K562 (cell line): ENCODE measurements at regions not wholly inside any gene's neighbourhood (a gene's known extent, or its start where the extent isn't known, plus 50 kb on each side); places are given as distances from the start of the nearest gene placed in this dataset.

Experiments used
- ATAC-seq: fragments of 200-7000 bp; cut with Tn5 transposase; 3 replicates; pipeline ENCODE4 v1.9.1; 2020; ENCODE audit warnings: moderate library complexity
- BruUV-seq: library from RNA; stranded (reverse); fragments of 400-500 nt; replicated peaks from 2 replicates; lab custom pipeline; 2021; lab: Mats Ljungman, UMichigan
- CTCF ChIA-PET: fragments of 300-600 bp; formaldehyde crosslinking; extraction: SDS; loops from one replicate; lab custom pipeline; 2021; ENCODE audit warnings: low intra/inter-chr PET ratio; lab: Yijun Ruan, JAX
- POLR2A ChIA-PET: fragments of 300-600, 350-650 bp; sonication (Branson Sonifier 250); formaldehyde crosslinking; extraction: SDS; loops from one replicate; lab custom pipeline; 2021; ENCODE audit warnings: antibody characterized with exemption, inconsistent platforms; lab: Yijun Ruan, JAX
- DNase-seq, 4 experiments: peaks; one replicate each; pipeline versions ENCODE4 v3.0.0 to v3.0.0-alpha.2; 2011 to 2018; ENCODE audit warnings: low spot score in 3 of 4, mixed read lengths in 3 of 4; ENCODE audit errors: extremely low read depth in 1 of 4
- FAIRE-seq: peaks from 2 replicates; lab custom pipeline; 2011; peaks lifted over from hg19 to GRCh38; lab: Jason Lieb, UNC
- H2AFZ ChIP-seq: 2 replicates; pipeline ENCODE4 v1.6.0; 2011; ENCODE audit warnings: low read depth, low read length, control low read depth, inconsistent platforms
- H3K27ac ChIP-seq: fragments of 200-600 bp; 3 replicates; pipeline ENCODE4 v1.8.0; 2011; ENCODE audit warnings: low read depth, mild to moderate bottlenecking, control low read depth, inconsistent platforms, low read length, moderate library complexity, mixed read lengths; ENCODE audit errors: extremely low read depth
- H3K27me3 ChIP-seq, 2 experiments: fragments of 300-600 bp in 1 of 2; 2 replicates in 1 of 2; 3 replicates in 1 of 2; pipeline versions ENCODE4 v1.6.0 to v1.8.0; 2011; ENCODE audit warnings: inconsistent platforms in 2 of 2, low read length in 2 of 2, mild to moderate bottlenecking in 1 of 2, mixed read lengths in 1 of 2, moderate library complexity in 1 of 2; ENCODE audit not compliant: control insufficient read depth in 2 of 2, insufficient read depth in 2 of 2
- H3K36me3 ChIP-seq: fragments of 300-600 bp; 3 replicates; pipeline ENCODE4 v1.8.0; 2011; ENCODE audit warnings: mild to moderate bottlenecking, low read length, inconsistent platforms; ENCODE audit not compliant: control insufficient read depth, insufficient read depth
- H3K4me1 ChIP-seq, 2 experiments: fragments of 200-600 bp in 1 of 2; replicated peaks in 1 of 2; 2 replicates in 1 of 2; 3 replicates in 1 of 2; pipeline versions ENCODE4 v1.5.1 to v1.8.0; 2011; ENCODE audit warnings: inconsistent platforms in 2 of 2, low read length in 2 of 2, mild to moderate bottlenecking in 1 of 2, mixed read lengths in 1 of 2, moderate library complexity in 1 of 2; ENCODE audit not compliant: control insufficient read depth in 2 of 2, insufficient read depth in 2 of 2
- H3K4me2 ChIP-seq: 2 replicates; pipeline ENCODE4 v1.6.1; 2011; ENCODE audit warnings: low read length, control low read depth, inconsistent platforms, mixed read lengths; ENCODE audit not compliant: insufficient read depth
- H3K4me3 ChIP-seq: fragments of 200-600 bp; sonication (generic), shearing (Covaris generic); 2 replicates; pipeline ENCODE4 v1.5.1; 2016; ENCODE audit warnings: control low read depth, inconsistent platforms
- H3K79me2 ChIP-seq: fragments of 200-600 bp; 3 replicates; pipeline ENCODE4 v1.8.0; 2011; ENCODE audit warnings: low read length, inconsistent platforms; ENCODE audit not compliant: control insufficient read depth, insufficient read depth
- H3K9ac ChIP-seq, 2 experiments: 2 replicates each; pipeline versions ENCODE4 v1.6.0 to v1.6.1; 2011; ENCODE audit warnings: low read depth in 2 of 2, low read length in 2 of 2, control low read depth in 1 of 2, inconsistent platforms in 1 of 2, mild to moderate bottlenecking in 1 of 2, mixed read lengths in 1 of 2; ENCODE audit not compliant: insufficient read depth in 1 of 2
- H3K9me1 ChIP-seq: one replicate; pipeline ENCODE4 v1.6.0; 2011; ENCODE audit warnings: inconsistent platforms, mild to moderate bottlenecking, low read length, moderate library complexity; ENCODE audit not compliant: control insufficient read depth, insufficient read depth
- H3K9me3 ChIP-seq: replicated peaks from 2 replicates; pipeline ENCODE4 v1.5.1; 2011; ENCODE audit warnings: low read depth, low read length, inconsistent platforms; ENCODE audit not compliant: control insufficient read depth, insufficient read depth
- H4K20me1 ChIP-seq: replicated peaks from 2 replicates; pipeline ENCODE4 v1.6.1; 2011; ENCODE audit warnings: low read length, inconsistent platforms, mixed read lengths; ENCODE audit not compliant: control insufficient read depth, insufficient read depth
- FOSL1 ChIP-seq: fragments of 200-800 bp; sonication (Bioruptor generic); conservative IDR thresholded peaks from 2 replicates; pipeline ENCODE4 v1.6.1; 2016; ENCODE audit warnings: missing genetic modification characterization, missing compliant biosample characterization
- JUND ChIP-seq, 2 experiments: IDR thresholded peaks; 2 replicates in 1 of 2; 3 replicates in 1 of 2; pipeline ENCODE4 v1.6.1; 2011; ENCODE audit warnings: borderline replicate concordance in 2 of 2, low read depth in 2 of 2, low read length in 2 of 2, improper control_type of control experiment in 1 of 2, missing biosample characterization in 1 of 2, missing genetic modification characterization in 1 of 2, missing genetic modification reagents in 1 of 2
- WGBS: fragments of 100-300 bp; shearing (Covaris generic); methylation state at CpG from one replicate; pipeline ENCODE4 v1.1.6; 2016; ENCODE audit warnings: low coverage, mixed read lengths; ENCODE audit not compliant: insufficient coverage; ENCODE audit errors: missing lambda C conversion rate; 5-methylcytosine and 5-hydroxymethylcytosine counted together
- in situ Hi-C: fragments of 300-500 bp; cut with MboI; formaldehyde crosslinking; loops from 4 replicates; pipeline ENCODE4 v1.15.0; 2018; ENCODE audit warnings: inconsistent platforms, mixed read lengths
- intact Hi-C: fragments of 100-400 bp; cut with micrococcal nuclease; formaldehyde crosslinking; loops from 2 replicates; pipeline ENCODE4 v1.14.2; 2022
- TF ChIP-seq, protein P1 (sequence below): fragments of 450-650 bp; formaldehyde crosslinking; conservative IDR thresholded peaks from 2 replicates; pipeline ENCODE4 v1.4.0; 2022; ENCODE audit warnings: mild to moderate bottlenecking, missing genetic modification characterization
- TF ChIP-seq, protein P2 (sequence below), 2 experiments: fragments of 450-650 bp in 1 of 2; sonication (generic) in 1 of 2; formaldehyde crosslinking in 1 of 2; IDR thresholded peaks in 1 of 2; conservative IDR thresholded peaks in 1 of 2; 2 replicates each; pipeline versions ENCODE4 v1.6.1 to v1.8.1; 2016 to 2023; ENCODE audit warnings: mild to moderate bottlenecking in 2 of 2, moderate library complexity in 2 of 2, inconsistent platforms in 1 of 2, missing genetic modification reagents in 1 of 2

DNA sequence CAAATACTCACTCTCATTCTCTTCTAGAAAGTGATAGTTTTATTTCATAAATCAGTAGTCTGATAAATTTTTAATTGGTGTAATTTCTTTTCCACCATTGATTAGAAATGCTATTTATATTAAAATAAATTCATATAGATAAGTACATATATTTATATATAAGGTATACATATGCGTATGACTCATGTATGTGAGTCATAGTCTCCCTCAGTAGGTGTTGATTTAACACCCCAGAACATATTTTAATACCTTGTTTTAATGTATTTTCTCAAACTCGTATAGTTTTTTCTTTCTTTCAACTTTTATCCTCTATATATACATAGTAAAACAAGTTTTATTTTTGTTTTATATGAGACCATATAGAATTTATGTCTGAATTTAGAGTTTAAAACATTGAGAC, 130.4 kb downstream of the PLG start:
- no peaks in the 10 kb centered on the region for H3K27me3 ChIP-seq
- CTCF ChIA-PET: no interaction called here
- no peak for ATAC-seq
- H3K9ac ChIP-seq: no peak overlapping the region
- no peaks in the 10 kb centered on the region; the same call in 1 of the 2 replicates for H3K9me3 ChIP-seq
- POLR2A ChIA-PET: no interaction called here
- no peaks in the 10 kb centered on the region for H3K79me2 ChIP-seq
- H4K20me1 ChIP-seq: no peaks in the 10 kb centered on the region
- in situ Hi-C loops: no loop called here
- WGBS: 29% methylated on average over 2 of the region's 2 CpGs
- FAIRE-seq: no peak
- no peaks in the 10 kb centered on the region for H3K36me3 ChIP-seq
- intact Hi-C loops: no loop called here
- no peak overlapping the region for H3K27ac ChIP-seq
- no peak overlapping the region for H3K4me3 ChIP-seq
- H3K4me1 ChIP-seq: 0 out of 5 replicates have a peak, but pooled peaks cover 0 to 4% of the 10 kb centered on the region in 2 experiments
- no peaks in the 10 kb centered on the region for H3K9me1 ChIP-seq
- TF ChIP-seq, protein P1, sequence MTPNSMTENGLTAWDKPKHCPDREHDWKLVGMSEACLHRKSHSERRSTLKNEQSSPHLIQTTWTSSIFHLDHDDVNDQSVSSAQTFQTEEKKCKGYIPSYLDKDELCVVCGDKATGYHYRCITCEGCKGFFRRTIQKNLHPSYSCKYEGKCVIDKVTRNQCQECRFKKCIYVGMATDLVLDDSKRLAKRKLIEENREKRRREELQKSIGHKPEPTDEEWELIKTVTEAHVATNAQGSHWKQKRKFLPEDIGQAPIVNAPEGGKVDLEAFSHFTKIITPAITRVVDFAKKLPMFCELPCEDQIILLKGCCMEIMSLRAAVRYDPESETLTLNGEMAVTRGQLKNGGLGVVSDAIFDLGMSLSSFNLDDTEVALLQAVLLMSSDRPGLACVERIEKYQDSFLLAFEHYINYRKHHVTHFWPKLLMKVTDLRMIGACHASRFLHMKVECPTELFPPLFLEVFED: no peak
- TF ChIP-seq, protein P2, sequence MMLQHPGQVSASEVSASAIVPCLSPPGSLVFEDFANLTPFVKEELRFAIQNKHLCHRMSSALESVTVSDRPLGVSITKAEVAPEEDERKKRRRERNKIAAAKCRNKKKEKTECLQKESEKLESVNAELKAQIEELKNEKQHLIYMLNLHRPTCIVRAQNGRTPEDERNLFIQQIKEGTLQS (IDR thresholded peaks at IDR 0.05): peak; percentile 79
- TF ChIP-seq, protein P2 (CRISPR knock-in tag; conservative IDR thresholded peaks at IDR 0.05): no peak
- TF ChIP-seq FOSL1 (tag): peak; percentile 73
- TF ChIP-seq JUND (IDR thresholded peaks at IDR 0.05; ENCODE audit: borderline replicate concordance, low read depth, low read length): 0 out of 2 replicates have a peak, but pooled peaks have one; percentile 31
- 0 out of 3 replicates have a peak, but pooled peaks have one; percentile 13 for TF ChIP-seq JUND (tag; IDR thresholded peaks at IDR 0.05; ENCODE audit: borderline replicate concordance, low read depth, low read length)
- no peak overlapping the region for H2AFZ ChIP-seq
- BruUV-seq: no TSS peak
- no peak overlapping the region for H3K4me2 ChIP-seq
- DNase-seq: no peak
